GM04504 (cell line): ENCODE measurements at regions not wholly inside any gene's neighbourhood (a gene's known extent, or its start where the extent isn't known, plus 50 kb on each side); places are given as distances from the start of the nearest gene placed in this dataset.

Experiments used
- DNase-seq: peaks from one replicate; pipeline ENCODE4 v3.0.0-alpha.2; 2012; ENCODE audit warnings: low read depth

DNA sequence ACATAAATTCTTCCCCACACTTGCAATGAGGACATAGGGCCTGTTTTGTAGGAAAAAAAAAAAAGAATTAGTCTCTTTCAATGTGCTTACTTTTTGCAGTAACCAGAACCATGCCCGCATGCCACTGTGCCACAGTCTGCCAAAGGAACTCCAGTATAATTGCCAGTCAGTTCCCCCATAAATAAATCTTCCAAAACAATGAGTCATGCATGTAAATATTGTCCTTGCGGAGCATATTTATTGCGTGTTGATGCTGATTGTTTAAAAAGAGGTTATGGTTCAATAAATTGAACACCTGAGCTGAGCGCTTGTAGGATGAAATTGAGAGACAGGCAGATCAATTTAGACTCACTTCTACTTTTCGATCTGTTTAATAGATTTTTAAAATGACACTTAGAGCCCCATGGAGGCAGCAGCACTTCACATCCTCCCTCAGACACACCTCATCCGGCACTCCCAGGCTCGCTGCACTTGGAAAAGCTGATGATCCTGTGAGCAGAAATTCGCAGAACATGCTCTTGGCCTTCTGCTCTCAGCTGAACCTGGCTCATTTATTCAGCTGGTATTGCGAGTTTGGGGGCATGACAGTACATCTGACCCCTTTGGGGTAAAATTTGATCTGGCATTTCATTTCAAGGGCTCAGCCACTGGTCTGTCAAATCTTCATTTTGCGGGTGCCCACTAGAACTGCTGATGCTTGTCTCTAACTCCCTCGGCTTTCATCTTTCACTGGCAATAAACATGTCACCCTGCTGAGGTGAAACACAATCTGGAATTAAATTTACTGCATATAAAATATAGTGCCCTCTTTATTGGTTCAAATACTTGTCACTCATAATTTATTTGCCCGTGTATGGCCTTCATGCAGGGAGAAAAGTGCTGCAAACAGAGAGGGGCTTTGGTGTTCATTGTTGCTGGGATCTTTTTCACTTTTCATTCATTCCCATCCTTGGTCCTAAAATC lies 371.1 kb upstream of the POU3F2 start:
- no peak for DNase-seq

DNA sequence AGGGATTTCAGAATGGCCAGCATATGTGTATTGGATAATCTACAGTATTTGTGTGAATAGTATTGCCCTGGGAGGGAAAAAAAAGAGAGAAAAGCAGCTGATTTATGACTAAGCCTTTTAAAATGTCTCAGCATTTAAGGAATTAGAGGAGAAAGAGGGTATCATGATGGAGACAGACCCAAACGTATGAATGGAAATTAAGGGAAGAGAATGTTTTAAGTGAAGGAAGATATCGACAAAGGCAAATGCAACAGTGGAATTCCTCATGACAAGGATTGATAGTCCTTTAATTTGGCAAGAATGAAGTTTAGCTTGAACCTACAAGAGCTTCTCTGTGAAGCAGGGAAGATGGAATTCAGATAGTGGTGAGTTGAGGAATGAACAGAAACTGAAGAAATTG lies 367.3 kb upstream of the POU3F2 start:
- DNase-seq: no peak

DNA sequence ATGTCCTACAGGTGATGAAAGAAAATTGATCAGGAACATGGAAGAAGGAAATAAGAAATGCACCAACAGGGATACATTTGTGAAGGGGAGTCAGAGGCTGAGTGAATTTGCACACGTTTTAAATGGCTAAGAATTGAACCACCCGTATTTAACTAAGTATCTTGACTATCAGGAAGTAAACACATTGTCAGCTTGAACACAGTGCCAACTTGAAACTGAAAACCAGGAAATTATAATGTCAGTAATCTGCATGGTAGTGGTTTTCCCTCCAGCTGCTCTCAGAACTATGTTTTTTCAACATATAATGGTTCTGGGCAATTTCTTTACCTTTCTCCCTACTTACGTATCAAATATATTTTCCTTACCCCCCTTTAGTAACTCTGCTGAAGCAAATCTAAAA lies 366.5 kb upstream of the POU3F2 start:
- no peak for DNase-seq

DNA sequence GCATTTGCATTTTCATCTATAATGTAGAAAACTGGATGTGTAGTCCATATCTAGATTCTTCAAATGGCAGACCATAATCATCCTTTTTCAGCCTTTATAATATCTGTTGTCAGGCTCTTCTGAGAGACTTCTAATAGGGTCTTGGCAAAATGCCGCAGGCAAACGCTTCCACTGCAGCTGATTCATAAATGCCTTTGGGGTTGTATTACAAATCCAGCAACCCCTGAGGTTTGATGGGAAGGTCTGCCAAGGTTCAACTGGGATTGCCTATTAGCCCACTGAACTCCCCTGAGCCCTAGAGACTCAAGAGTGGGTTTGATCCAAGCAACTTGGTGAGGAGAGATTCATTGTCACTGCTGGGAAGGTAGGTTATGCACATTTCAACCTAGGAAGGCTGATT lies 365.2 kb upstream of the POU3F2 start:
- no peak for DNase-seq

DNA sequence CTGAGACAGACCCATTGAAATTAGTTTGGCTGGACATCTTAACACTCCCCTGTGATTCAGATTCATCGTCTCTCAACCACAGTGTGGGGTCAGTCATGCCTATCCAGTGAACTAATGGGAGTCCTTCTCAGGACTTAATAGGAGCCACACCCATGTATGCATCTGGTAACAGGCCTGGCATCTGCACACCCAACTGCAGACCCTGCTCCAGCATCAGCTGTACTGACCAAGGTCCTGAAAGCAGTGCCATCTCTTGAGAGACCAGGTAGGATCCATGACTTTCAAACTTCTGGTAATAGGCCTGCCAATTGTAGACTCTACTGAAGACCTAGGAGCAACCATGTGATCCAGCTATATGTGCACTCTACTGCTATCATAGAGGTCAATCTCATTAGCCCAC lies 363.6 kb upstream of the POU3F2 start:
- no peak for DNase-seq

DNA sequence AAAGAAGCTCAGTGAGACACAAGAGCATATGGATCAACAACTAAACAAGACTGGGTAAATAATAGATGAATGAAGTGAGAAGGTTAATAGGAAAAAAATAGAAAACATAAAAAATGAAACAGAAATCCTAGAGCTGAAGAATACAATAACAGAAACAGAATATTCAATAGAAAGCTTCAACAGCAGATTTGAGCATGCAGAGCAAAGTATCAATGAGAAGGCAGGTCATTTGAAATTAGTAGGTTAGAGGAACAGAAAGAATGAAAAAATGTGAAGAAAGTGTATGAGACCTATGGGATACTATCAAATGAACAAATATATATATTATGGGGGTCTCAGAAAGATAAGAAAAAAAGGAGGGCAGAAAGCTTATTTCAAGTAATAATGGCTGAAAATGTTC lies 362.9 kb upstream of the POU3F2 start:
- DNase-seq: no peak

DNA sequence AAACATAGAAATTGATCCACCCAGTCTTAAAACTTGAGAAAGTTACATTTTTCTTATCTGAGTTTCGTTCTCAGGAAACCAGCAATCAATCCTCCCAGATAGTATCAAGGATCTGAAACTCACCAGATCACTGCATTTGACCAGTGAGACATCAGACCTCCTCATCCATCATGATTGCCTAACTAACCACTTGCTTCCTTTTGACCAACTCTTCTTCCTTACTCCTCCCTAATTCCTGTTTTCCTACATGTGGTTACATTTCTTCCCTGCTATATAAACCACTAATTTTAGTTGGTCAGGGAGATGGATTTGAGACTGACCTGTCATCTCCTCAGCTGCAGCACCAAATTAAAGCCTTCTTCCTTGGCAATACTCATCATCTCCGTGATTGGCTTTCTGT lies 357.1 kb upstream of the POU3F2 start:
- no peak for DNase-seq

DNA sequence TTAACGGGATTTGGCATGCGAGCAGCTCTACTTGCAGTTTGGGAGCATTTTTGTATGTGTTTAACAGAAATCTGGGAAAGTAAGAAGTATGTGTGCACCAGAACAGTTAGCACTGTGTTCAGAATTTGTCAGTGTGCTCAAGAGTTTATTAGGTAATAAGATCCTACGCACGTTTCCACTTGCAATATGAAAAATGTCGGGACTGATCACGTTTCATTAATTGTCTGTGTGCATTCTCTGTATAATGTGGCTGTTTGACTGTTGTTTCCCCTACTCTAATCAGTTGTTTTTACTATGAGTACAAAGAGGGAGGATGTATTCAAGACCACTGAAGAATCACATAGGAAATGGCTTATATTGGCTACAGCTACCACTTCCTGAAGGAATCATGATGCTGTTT lies 349.7 kb upstream of the POU3F2 start:
- DNase-seq: no peak

DNA sequence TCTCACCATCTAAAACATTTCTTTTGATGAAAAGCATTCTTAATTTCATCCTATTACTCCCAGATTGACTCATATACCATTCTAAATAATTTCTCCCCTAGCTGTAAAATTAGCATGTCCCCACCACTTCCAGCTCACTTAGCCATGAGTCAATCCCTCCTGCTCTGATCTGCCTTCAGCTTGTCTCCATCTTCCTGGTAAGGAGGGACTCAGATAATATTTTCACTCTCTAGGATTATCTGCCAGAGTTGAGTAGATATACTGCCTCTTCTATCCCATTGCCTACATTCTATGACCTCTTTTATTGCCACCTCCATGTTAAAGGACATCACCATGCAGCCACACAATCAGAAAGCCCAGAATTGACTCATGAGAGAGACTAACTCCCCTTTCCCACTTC lies 348.8 kb upstream of the POU3F2 start:
- DNase-seq: no peak

DNA sequence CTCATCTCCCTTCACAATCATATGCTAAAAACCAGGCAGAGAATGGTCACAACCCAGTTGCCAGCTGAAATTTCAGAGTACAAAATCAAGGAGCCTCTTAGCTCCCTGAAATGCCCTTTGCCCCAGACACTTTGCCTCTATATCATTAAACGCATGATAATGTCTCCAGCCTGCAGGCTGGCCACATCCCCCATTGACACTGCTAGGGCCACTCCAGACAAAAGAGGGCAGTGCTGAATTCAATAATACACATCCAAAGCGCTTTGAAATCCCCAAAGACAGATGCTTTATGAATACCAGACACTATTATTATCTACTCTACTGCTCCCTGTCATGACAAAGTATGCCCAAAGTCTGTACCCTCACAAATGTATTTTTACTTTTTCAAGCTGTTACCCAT lies 348.3 kb upstream of the POU3F2 start:
- DNase-seq: no peak

DNA sequence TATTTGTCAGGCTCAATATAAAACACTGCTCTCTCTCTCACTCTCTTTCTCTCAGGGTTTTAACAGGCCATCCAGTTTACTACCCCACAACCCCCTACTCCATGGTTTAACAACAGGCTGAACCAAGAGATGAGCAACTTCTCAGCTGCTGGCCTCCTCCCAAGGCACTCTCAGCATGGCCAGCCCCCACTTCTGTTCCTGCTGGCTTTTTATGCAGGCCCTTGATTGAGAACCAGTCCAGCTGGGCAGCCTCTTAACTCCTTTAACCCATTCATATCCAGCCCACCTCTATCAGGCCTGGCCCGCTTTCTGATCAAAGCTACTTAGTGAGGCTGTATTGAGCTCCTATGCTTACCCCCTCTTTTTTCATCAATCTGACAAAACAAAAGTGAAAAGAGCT lies 346.8 kb upstream of the POU3F2 start:
- DNase-seq: no peak

DNA sequence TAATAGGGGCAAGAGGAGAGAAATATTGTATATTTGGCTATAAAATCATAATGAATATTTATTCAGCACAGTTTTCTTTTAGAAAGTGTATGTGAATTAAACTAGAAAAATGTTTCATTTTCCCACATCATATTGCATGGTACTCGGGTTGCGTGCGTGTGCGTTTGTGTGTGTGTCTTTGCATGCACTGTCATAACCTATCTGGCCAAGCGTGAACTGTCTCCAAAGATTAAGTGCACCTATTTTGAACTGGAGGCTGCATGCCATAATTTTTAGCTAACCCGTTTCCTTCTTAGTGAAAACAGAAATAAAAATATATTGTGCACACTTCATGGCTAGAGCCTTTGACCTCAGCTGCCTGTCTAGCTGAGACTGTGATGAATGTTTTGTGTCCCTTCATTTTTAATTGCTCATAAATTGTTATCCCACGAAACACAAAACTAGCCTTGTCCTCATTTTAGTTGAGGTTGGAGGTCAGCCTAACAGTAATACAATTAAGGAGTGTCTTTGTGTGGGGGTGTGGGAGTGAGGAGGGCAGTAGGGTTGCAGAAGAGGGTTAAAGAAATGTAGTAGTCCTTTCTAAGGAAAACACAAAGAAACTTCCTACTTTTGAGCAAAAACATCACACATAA lies 336.1 kb upstream of the POU3F2 start:
- no peak for DNase-seq

DNA sequence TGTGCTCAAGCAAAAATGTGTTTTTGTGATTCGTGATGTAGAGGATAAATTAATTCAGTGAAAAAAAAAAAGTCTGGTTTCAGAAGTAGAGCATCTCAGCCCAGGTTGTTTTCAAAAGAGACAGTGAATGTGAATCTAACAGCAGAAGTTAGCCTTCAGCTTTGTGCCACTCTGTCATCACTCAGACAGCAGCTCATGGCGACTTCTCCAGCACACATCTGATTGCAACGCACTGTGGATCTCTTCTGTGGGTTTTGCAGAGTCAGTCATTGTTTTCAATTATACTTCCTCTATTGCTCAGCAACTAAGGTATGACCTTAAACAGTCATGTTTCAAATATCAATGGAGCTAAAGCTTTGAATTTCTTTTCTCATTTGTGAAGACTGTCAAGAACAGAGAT lies 335.5 kb upstream of the POU3F2 start:
- DNase-seq: peak; percentile 26

DNA sequence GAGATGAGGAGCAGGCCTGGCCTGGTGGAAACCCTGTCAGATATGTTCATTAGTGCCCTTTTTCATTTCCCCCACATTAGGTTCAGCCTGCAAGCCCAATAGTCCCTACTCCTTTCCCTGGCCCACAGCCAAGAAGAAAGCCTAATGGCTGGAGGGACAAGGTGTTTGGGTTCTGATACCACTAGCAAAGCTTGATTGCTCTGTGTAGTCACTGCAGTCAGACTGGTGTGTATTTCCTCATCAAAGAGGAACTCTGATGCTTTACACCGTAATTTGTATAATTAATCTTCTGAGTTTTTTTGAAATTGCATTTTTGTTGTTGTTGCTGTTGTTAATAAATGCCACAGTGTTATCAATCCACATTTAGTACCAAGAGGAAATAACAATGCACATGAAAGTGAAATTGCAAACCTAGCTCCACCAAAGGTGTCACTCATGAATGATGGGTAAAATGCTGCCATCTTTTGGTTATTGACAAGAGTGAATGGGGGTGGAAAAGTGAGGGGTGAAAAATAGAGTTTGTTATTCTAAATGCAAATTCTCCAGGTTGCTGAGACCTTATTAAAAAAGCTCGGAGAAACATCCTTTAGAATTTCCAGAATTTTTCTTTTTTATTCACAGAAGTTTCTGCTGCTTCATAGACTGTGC lies 320.2 kb upstream of the POU3F2 start:
- no peak for DNase-seq

DNA sequence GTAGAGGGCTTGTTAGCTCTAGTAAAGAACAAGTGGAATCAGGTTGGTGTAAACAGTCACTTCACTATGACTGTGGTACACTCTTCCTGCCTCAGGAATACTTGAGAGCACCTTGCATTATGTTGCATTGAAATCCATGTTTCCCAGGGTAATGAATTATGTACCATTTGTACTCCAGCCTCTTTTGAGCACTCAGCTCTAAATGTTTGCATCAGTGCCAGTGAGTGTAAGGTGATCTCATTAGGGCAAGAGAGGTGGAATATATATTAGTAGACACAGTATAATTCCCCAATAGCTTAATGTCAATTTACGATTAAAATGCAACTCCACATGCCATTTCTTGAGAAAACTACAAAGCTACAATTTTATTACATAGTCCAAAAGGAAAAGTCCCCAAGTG lies 319.6 kb upstream of the POU3F2 start:
- no peak for DNase-seq

DNA sequence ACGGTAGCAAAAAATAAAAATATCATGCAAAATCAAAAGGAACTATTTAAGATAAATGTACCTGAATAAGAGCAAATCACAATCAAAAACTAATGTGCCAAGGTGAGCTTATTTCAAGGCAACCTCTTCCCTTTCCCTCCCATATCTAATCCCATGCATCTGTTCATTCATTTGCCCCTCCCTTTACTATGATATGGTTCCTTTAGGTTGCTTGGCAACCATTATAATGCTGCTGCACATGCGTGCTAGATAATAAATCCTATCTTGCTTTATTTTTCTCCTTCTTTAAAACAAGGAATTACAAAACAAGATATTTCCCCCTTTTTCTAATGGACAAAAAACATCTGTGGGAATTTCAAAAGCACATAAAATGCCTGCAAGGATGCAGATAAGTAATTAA lies 318.2 kb upstream of the POU3F2 start:
- DNase-seq: no peak

DNA sequence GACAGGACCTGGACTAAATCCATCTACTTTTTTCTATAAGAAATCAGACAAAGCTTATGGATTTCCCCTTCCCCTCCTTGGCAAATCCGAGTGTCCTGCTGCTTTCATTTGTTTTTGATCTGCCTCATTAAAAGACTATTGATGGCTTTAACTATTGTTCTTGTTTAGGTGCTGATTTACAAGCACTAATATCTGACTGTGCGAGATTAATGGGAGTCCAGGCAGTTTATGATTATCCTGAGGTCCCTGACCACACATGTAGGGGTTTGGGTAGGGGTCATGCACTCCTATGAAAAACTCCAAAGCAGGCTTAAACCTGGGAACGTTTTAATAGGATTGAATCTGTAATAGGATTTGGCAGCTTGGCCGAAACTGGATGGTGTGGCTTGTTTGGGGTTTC lies 317.5 kb upstream of the POU3F2 start:
- no peak for DNase-seq

DNA sequence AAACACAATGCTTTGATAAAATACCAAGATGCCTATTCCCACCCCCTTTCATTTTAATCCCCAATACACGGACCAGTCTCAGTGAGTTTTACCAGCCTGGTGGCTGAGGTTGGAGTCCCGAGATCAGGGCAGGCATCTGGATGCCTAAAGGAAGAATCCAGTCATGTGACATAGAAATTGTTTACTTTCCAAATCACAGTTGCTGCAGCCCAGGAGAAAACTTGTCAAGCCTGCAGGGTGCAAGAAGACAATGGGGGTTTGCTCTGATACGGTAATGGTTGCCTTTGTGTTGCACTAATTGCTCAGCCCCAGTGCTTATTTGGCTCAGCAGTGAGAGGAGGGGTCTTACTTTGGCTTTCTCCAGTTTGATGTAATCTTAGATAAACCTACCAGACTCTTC lies 308.5 kb upstream of the POU3F2 start:
- no peak for DNase-seq

DNA sequence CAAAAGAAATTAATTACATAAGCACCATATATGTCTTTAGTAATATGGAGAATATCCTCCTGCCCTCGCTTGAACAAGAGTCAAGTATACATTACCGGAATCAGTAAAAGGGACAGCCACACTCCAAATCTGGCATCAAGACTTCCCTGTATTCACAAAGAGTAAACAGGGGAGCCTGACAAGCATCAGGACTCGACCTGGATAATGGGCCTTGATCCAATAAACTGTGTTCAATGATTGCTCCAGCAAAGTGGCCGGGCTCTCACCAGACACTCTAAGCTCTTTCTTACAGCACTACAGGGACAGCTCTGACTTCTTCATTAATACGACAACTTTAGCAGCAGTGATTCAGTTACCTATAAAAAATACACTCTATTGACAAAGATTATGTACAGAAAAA lies 307.9 kb upstream of the POU3F2 start:
- DNase-seq: no peak

DNA sequence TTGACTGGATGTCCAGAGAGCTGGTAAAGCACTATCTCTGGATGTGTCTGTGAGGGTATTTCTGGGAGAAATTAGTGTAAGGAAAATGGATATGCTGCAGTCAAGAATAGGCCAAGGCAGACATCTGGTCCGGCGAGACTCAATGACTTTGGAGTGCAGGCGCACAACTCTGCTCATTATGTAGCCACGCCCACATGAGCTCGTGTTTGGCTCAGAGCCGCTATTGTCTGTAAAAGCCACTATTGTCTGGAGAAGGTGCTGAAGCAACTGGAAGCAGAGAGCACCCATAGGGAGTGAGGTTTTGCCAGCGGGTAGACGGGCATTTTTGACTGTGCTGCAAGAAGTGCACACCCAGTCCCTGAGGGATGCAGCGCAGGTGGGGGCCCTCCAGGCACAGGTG lies 305.0 kb upstream of the POU3F2 start:
- DNase-seq: no peak

DNA sequence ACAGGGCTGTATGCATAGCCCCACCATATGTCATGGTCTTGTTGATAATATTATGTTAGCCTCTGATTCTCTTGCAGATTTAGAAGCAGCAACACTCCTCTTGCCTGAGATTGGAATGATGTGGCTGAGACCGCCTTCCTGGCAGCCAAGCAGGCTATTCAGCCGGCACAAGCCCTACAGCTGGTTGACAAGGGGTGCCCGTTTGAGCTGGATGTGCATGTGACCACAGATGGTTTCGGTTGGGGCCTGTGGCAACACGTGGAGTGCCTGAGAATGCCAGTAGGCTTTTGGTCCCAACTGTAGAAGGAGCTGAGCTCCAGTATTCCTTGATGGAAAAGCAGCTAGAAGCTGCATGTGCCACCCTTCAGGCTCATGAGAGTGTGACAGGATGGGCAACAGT lies 303.6 kb upstream of the POU3F2 start:
- DNase-seq: no peak

DNA sequence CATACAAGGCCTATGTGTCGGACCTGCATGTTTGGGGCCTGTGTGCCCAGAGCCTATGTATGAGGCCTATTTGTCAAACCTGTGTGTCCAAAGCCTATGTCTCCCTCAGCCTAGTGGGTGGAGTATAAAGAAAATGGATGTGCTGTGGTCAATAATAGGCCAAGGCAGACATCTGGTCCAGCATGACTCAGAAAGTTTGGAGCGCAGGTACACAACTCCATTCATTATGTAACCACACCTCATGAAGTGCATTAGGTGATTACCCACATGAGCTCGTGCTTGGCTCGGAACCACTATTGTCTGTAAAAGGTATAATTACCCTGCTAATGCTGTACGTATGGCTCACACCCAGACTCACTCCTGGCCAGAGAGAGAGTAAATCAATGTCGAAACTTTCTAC lies 302.4 kb upstream of the POU3F2 start:
- DNase-seq: no peak

DNA sequence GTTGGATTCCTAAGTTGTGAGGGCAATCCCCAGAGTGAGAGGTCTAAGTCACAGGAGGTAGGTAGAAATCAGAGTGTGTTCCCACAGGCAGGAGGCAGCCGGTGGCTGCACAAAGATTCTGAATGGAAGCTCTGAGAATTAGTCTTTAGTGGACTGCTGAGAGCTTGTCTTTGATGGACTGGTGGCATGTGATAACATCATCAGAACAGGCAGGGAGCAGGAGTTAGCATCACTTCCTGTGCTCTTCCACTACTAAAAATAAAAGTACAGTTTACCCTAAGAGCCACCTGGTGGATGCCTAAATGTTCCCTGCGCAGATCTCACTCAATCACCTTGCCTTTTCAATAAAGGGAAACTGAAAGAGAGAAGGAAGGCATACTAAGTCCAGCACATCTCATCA lies 294.6 kb upstream of the POU3F2 start:
- no peak for DNase-seq
